DMS53 (cell line): ENCODE measurements at regions not wholly inside any gene's neighbourhood (a gene's known extent, or its start where the extent isn't known, plus 50 kb on each side); places are given as distances from the start of the nearest gene placed in this dataset.
A peak's percentile ranks its signal among the peaks of the same experiment; 100 is the strongest.

Experiments used
- DNase-seq: peaks from one replicate; lab custom pipeline; 2025; lab: John Stamatoyannopoulos, UW

DNA sequence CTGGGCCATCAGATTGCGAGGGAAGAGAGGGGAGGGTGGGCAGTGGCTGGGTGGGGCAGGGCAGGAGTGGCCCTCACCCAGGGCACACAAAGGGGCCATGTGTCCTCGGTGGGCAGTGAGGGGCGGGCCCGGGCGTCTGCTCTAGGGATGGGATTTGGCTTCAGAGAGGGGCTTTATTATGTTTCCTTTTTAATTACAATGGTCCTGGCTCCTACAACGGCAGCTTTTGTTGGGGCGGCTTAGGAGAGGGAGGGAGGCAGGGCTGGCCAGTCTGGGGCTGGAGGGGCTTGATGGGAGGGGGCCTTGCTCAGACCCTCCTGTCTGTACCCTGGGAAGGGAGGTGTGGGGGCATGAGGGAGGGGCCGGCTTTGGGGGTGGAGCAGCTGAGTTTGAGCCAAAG, 102.8 kb upstream of the WNT4 start:
- DNase-seq, result no peak

GRCh38 chr1:22246755-22247480, 104.0 kb upstream of the WNT4 start:
- DNase-seq, result no peak

- no peak for DNase-seq
These were observed 104.8 kb upstream of the WNT4 start for GRCh38 chr1:22247527-22248245.

DNA sequence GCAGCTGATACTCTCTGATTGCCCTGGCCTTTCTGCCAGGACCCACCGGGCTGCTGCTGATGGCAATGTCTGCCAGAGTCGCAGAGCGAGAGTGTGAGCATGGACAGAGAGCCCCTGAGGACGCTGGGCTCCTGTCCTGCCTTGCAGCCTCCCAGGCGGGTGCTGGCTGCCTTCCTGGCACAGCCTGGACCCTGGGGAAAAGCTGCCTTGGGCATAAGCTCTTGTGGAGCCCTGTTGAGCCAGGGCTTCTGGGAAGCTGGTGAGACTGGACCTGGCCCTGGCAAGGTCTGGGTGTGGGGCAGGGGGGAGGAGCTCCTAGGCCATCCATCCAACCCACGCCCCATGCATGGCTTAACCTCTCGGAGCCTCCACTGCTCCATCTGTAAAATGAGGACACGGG, 105.8 kb upstream of the WNT4 start:
- DNase-seq, result peak; percentile 23

DNA sequence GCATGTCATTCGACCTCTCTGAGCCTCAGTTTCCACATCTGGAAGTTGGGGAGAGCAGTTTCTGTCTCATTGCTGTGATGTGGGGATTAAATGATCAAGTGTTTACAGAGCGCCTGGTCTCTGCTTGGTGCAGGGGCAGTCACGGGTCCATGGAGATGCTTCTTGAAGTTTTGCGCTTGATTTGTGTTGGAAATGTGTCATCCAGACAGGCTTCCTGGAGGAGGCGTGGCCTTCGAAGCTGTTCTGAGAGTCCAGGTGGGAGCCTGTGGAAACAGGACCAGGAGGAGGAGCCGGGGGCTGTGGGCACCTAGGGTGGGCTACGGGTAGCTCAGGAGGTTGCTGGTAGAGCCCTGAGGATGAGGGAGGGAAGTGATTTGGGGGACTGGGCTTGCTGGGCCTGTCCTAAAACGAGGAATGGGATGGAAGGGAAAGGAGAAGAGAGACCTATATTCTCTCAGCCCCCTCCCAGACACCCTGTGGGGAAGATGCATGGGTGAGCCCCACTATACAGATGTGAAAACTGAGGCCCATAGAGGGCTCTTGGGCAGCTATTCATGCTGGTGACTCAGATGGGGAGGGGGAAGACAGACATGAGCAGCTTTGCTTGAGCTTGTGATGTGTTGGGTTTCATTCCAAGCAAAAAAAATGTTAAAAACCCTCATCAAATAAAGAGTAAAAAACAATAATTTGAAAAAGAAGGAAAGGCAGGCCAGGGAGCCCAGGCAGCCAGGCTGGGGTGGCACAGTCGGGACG, 107.2 kb upstream of the WNT4 start:
- peak; percentile 89 for DNase-seq

- DNase-seq, result no peak
These were observed 107.8 kb upstream of the WNT4 start for GRCh38 chr1:22250724-22251123.

GRCh38 chr1:22252251-22252650, 109.4 kb upstream of the WNT4 start:
- DNase-seq, result peak; percentile 63

GRCh38 chr1:22253012-22253790, 110.3 kb upstream of the WNT4 start:
- DNase-seq, result no peak

DNA sequence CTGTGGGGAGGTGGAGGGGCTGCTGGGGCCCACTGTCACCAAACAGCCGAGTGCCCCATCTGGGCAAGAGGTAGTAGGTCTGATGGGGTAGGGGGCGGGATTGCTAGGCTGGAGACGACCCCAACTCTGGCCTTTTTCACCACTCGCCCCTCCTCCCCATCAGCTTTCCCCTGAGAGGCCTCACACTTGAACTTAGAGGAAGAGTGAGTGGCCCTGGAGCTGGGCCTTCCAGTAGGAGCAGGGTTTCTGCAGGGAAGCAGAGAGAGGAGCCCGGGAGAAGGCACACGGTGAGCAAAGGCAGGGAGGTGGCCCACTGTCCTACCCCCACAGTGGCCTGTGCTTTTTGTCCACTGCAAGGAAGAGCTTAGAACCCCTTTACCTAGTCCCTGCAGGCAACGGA, 111.9 kb upstream of the WNT4 start:
- DNase-seq, result peak; percentile 60

DNA sequence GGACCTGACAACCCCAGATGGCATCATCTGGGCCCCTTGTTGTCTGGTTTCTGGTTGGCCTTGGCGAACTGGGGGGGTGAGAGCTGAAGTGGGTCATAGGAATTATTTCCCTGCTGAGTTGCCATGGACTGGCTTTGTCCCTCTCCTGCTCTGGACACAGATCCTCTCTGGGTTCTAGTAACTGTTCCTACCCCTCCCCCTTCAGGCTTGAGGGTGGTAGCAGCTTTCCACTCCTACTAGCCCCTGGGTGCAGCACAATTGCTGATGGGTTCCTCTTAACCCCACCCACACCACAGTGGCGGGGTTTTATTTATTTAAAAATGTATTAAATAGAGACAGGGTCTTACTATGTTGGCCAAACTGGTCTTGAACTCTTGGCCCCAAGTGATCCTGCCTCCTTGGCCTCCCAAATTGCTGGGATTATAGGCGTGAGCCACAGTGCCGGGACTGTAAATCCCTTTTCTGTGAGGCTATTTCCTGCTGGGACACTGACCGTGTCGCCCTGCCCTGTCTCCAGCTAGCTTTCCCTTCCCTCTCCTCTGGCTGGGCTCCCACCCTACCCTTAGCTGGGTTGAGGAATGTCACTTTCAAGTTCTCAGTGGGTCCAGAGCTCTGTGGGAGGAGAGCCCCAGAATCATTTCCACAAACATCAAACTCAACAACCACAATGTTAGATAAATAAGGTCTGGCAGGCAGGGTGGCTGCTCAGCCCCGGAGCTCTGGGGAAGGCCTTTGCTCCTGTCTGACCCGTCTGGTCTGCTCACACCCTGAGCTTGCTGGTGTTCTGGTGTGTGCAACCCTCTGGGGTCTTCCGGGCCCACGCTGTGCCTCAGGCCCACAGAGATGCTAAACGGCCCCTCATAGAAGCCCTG, 112.7 kb upstream of the WNT4 start:
- DNase-seq, result peak; percentile 53

DNA sequence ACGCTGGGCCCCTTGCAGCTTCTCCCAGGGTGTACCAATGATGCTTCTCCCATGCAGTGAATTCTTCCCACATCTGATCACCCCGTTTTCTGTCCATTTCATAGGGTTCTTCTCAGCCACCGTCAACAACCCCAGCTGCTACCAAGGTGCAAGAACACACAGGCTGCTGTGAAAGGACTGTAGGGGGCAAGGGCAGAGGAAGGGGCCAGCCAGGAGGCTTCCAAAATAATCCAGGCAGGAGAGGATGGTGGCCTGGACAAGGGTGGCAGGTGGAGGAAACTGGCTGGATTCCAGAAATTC, 113.3 kb upstream of the WNT4 start:
- DNase-seq, result peak; percentile 39

GRCh38 chr1:22257290-22258275, 114.7 kb upstream of the WNT4 start:
- peak; percentile 94 for DNase-seq

GRCh38 chr1:22258698-22259097, 115.8 kb upstream of the WNT4 start:
- DNase-seq, result peak; percentile 85

GRCh38 chr1:22259551-22260282, 116.8 kb upstream of the WNT4 start:
- DNase-seq, result peak; percentile 93

DNA sequence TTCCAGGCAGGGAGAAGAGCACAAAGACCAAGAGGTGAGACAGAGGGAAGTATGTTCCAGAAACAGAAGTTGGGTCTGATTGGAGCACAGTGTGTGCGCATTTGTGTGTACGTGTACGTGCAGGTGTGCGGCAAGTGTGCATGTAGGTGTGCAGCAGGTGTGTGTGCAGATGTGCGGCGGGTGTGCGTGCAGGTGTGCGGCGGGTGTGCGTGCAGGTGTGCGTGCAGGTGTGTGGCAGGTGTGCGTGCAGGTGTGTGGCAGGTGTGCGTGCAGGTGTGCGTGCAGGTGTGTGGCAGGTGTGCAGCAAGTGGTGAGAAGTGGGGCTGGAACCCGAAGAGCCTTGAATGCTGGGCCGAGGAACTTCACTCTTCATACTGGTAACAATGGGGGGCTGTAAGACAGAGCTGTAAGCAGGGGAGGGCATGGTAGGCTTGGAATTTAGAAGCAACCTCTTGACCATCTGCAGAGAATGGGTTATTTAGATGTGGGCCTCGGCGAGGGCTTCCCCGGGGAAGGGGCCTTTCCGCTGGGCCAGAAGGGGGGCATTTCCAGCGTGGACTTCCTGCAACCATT, 118.0 kb upstream of the WNT4 start:
- DNase-seq, result peak; percentile 38

DNA sequence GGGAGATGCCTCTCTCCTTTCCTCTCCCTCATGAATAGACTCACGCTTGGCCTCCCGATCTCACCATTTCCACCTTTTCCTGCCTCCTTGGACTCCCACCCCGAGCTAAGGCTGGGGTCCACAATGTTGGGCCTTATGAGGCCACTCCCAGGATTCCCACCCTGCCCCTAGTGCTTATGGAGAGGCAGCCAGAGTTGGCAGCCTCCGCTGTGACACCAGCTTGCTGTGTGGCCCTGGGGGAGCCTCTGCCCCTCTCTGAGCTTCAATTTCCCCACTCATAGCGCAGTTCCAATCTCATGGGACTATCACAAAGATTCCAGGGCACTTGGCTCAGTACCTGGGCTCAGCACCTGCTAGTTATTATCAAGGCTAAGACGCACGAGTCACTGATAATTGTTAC, 118.7 kb upstream of the WNT4 start:
- no peak for DNase-seq

- DNase-seq, result peak; percentile 97
These were observed 119.7 kb upstream of the WNT4 start for GRCh38 chr1:22262583-22262982.

DNA sequence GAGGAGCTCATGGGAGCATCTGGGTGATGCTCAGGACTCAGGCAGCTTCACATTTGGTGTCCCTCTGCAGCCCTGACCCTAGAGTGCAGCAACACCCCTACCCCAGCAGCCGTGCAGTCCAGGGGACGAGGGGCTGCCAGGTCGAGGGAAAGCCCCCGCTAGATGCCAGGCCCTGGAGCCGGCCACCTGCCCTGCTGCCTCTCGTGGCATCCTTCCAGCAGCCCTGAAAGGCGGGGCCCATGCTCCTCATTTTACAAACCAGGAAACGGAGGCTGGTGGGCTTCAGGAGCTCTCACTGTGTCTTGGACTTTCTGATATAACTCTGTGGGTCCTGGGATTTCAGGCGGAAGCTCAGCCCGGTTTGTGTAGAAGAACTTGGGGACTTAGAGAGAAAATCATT, 120.5 kb upstream of the WNT4 start:
- peak; percentile 42 for DNase-seq
